Endometrial microvascular endothelial cells (primary cell): ENCODE measurements at regions not wholly inside any gene's neighbourhood (a gene's known extent, or its start where the extent isn't known, plus 50 kb on each side); places are given as distances from the start of the nearest gene placed in this dataset.
"Not testable (repeated sequence)": the region's sequence is repeated elsewhere in the genome, so short reads cannot be mapped to it uniquely, and the experiment has no call there.

ENCODE experiments used
- in situ Hi-C: cut with HindIII; loops from 2 replicates; pipeline ENCODE4 v1.10.0; 2017; ENCODE audit warnings: low sequenced_read_pairs, low pct_unique_long_range_greater_than_20kb; ENCODE audit errors: inconsistent ontology term

DNA sequence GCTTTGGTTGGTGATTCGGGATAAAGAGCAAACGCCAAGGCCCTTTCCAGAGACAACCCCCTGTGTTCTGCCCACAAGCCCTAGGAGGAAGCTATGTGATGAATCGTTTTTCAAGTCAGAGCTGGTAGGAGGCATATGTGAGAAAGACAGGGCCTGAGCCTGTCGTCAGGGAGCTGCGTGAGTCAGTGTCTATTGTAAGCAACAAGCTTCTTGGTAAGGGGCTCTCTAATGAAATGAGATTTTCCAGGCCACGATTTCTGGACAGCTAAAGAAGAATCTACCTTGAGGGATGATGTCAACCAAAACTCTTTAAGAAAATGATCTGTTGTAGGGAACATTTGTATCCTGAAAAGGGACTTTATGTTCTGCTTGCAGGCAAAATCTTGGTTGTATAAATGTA is 318.9 kb upstream of the IL12A start:
- in situ Hi-C loops, result no loop called here

DNA sequence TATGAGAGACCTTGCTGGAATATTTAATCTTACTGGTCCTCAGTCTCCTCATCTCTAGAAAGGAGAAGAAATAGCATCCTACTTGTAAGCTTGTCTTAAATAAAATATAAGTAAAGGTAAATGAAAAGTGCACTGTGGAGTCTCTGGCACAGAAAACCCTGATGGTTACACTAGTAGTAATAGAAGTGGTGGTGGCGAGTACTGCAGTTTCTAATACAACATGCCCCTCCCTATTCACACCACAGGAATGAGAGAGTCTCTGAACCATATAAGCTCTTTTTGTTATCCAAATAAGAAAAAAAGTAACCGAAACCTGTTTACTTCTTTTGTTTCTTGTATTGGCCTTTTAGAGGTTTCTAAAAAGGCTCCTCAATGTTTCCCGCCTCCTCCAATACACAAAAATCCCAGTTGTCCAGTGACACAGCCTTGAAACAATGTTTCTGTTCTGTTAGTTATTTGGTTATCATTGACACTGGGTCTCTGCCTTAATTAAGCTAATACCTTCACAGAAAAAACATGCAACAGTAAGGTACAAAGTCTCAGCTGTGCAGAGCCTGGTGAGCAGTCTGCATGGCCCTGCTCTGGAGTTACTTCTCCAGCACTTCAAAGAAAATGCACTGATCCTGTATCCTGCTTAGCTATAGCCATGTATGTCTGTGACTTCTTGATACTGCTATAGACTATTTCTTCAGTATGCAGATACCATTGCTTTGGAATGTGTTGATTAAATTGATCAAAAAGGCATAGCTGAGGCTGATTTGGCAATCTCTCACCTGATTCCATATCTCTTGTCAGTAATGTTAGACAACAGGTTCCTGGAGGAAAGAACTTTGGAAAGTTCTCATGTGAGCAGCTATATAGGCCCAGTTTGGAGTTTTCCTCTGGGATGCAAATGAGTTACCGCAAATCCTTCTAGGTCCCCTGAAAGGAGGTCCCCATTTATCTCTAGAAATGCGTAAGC is 315.6 kb upstream of the IL12A start:
- in situ Hi-C loops, result no loop called here

DNA sequence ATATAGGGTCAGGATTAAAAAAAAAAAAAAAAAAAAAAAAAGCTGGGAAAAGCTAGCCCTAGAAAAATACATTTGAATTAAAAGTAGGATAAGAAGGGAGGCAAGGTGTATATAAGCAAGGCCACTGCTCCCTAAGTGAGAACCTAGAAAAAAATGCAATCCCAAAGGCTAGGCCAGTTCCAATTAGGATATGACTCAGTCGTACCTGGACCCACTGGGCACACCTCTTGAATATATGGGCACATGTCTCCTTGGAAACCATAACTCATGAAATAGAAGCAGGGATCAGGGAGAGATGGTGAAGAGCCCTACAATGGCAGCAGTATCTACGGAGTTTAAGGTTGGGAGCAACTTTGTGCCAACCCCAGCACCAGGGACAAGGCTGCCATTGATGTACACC is 314.1 kb upstream of the IL12A start:
- in situ Hi-C loops, result no loop called here

DNA sequence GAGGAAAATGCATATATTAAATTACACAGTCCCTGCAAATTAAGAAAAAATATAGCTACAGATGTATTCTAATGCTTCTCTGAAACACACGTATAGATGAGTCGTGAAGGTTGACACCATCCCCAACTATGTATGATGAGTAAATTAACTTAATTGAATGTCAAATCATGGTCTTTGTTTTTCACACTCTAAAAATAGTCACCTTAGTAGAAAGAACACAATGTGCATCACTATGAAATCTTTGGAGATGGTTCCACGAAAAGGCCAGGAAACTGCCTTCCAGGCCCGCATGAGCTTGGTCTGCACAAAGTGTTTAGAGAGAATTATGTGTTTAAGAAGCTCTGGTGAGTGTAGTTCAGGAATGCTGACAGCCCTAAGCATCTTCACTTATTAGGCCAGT is 313.4 kb upstream of the IL12A start:
- in situ Hi-C loops, result no loop called here

DNA sequence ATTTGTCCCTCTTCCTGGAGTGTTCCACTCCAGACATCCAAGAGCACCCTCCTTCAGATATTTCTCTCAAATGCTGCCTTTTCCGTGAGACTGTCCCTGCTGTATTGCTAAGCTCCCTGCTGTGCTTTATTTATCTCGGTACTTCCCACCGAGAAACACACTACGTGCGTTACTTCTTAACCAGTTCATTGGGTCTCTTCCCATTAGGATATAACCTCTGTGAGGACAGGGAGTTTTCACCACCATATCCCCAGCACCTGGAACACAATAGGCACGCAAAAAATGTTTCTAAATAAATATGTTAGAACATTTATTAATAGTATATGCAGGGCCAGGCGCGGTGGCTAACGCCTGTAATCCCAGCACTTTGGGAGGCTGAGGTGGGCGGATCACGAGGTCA is 308.7 kb upstream of the IL12A start:
- in situ Hi-C loops, result no loop called here

DNA sequence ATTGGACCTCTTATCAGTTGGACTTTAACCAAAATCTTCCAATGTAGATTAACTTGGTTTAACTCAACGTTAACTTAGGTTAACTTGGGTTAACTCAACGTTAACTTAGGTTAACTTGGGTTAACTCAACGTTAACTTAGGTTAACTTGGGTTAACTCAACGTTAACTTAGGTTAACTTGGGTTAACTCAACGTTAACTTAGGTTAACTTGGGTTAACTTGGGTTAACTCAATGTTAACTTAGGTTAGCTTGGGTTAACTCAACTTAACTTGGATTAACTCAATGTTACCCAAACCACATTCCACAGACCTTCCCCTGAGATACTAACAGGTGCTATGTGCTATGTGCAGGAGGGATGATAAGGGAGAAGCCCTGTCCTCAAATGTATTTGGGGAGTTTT is 306.9 kb upstream of the IL12A start:
- in situ Hi-C loops, result not testable (repeated sequence)

DNA sequence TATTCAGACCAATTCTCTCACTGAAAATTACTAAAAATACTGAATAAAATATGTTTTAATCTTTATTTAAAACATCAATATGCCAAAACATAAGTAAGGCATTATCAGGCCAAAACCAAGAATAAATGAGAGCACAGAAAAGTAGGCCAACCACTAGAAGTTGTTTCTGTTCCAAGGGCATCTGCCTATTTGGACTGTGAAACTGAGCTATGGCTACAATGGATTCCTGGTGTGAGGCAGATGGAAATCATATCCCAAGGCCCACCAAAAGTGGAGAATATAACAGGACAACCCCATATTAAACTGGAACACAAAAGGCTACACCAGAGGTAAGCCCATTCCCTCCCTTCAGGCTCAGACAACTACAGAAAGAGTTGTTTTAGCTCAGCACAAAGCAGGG is 302.8 kb upstream of the IL12A start:
- in situ Hi-C loops, result no loop called here

DNA sequence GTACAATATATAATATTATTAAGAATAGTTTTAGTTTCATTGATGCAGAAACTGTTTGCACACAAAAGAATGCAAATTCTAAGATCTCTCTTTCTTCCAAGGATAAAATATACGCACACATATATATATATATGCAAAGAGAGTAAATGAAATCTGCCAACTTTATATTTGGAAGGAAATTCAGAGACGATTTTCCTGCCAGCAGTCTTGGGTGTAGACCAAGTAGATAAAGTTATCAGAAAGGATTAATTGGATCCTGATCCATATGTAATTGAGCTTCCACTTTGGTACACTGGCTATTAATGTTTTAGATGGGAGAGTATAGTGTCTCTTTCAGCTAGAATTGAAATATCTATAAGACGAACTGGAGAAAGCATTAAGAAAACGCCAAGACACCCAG is 295.4 kb upstream of the IL12A start:
- in situ Hi-C loops, result no loop called here

DNA sequence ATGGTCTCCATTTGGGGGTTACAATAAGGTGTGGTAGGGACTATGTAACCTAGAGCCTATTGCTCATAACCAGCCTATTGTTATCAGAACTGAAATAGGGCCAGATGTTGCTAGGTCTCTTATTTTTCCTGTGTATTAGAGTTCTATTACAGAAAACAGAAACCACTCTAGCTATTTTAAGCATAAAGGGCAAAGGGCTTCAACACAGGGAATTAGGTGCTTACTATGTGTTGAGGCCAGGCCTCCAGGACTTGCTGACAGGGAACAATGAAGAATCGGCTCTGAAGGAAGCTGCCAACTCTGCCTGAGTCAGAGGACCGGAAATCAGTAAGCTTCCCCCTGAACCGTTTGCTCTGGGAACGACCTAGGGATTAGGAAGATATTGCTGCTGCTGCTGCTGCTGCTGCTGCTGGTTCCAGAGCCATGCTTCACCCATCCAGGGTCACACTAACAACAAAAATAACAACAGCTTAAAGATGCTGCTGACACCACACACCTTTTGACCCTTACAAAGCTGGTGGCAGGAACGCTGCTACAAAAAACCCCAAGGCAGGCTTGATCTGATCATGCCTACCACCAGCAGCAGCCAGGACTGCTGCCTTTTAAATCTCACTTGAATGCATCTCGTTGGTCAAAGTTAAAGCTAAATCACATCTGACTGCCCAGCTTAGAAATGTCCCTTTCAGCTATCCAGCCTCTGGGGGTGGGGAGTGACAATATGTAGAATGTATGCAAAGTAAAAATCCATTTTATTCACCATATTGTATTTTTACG is 276.9 kb upstream of the IL12A start:
- in situ Hi-C loops, result loop anchor here (10.0 kb wide), 1 partner anchor 63 kb away; no protein-coding TSS in a partner anchor

DNA sequence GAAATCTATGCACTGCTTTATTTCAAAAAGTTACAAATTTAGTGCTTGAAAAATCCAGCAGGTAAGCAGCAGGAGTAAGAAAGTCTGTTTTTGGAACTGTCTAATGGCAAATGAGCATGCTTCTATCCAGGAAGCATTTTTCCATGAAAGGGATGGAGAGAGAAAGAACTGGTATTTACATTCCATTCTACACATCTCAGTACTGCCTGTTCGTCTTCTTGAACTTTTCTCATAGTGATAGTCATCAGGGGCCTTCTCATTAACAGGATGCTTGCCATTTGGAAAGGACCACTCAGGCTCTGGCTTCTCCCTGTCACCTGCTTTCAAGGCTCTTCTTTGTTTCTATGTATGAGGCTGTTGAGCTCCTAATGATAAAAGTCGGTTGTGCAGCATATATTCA is 267.3 kb upstream of the IL12A start:
- in situ Hi-C loops, result no loop called here

DNA sequence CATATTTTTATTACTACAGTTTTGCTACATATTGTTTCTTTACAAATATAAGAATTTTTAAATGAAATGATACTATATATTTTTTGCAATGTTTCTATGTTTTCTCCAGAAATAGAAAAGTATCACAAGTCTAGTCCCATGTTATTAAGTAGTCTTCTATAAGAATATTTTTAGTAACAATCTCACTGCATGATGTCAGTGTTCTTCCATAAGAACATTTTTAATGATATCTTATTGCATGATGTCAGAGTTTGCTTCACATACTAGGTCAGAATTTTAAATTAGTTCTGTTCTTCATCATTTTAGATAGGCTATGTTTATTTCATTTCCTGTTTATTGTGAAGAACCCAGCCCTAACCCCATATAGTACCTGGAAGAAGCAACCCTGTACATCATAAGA is 265.3 kb upstream of the IL12A start:
- in situ Hi-C loops, result no loop called here

DNA sequence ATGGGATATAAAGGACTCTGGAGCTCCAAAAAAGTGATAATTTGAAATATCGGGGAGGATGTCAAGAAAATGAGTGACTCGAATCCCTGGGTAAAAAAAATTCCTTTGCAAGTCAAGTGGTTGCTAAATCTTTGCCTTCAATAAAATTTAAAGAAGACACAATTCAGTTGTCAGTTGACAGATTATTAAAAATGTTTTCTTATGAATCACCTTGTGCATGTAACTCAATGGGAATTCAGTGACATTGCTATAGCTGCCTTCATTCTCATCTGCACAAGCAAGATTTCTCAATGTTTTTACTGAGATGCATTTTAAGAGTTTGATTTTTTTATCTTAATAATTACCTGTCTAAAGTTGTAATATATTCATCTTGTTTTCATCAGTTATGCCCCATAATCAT is 264.0 kb upstream of the IL12A start:
- in situ Hi-C loops, result no loop called here

DNA sequence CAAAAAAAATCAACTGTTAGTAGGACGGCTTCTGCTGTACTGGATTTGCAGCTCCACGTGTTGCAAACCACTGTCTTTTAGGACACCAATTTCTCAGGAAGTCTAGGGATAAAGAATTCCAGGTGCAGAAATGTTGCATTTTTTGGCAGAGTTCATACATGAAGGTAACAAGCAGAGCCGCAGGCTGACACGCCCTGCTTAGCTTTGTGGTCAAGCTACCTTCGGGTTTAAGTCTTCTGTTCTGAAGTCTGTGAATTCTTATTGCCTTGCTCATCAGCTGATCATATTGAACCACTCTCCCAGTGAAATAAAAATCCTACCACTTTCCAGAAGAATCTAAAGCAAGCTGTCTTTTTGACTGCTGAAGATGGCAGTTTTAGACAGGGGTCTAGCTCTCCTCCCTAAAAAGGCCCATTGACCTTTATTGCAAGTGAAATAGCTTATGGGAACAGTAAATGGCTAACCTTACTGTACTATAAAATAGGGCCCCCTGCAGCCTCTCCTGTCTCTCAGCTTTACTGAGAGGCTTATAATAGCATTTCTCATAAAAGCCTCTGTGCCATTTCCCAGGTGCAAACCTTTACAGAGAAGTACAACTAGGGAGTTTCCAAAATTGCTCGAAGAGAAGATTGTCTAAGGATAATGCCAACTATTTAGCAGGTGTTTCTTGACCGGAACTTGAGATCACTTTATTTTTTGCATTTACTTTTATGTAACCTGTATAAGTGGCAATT is 262.2 kb upstream of the IL12A start:
- in situ Hi-C loops, result no loop called here

DNA sequence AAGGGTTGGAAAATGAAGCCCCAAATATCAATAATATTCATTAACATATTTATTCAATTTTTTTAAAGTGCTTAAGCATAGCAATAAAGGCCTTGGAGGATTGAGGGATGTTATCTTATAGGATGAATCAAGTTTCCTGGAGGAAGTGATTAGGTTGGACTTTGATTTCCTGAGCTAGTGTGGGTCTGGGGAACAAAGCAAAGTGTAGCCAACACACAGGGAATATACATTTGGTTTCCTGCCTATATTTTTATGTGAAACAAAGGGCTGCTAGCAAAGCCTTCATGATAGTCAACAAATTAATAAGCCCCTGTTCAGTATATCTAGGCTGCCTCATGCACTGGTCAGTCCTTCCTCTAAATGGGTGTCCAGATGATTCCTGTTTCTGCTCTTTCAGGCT is 261.1 kb upstream of the IL12A start:
- in situ Hi-C loops, result no loop called here

DNA sequence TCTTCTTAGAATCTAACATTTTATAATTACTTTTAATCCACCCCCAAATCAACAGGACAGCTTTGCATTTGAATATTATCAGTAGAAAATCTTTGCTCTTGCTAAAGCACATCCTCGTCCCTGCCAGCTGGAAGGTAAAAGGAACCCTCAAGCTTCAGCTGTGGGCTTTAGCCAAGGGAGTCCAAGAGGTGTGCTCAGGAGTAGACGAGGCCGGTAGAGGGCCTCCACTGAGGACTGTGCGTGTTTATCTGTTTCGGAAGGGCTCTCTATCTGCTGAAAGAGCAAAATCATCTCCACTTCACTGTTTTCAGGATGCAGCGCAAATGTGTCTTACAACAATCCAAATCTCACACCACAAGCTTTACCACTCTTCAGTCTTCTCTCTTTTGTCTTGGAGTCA is 257.4 kb upstream of the IL12A start:
- in situ Hi-C loops, result loop anchor here (5.0 kb wide), 1 partner anchor 46 kb away; no protein-coding TSS in a partner anchor

DNA sequence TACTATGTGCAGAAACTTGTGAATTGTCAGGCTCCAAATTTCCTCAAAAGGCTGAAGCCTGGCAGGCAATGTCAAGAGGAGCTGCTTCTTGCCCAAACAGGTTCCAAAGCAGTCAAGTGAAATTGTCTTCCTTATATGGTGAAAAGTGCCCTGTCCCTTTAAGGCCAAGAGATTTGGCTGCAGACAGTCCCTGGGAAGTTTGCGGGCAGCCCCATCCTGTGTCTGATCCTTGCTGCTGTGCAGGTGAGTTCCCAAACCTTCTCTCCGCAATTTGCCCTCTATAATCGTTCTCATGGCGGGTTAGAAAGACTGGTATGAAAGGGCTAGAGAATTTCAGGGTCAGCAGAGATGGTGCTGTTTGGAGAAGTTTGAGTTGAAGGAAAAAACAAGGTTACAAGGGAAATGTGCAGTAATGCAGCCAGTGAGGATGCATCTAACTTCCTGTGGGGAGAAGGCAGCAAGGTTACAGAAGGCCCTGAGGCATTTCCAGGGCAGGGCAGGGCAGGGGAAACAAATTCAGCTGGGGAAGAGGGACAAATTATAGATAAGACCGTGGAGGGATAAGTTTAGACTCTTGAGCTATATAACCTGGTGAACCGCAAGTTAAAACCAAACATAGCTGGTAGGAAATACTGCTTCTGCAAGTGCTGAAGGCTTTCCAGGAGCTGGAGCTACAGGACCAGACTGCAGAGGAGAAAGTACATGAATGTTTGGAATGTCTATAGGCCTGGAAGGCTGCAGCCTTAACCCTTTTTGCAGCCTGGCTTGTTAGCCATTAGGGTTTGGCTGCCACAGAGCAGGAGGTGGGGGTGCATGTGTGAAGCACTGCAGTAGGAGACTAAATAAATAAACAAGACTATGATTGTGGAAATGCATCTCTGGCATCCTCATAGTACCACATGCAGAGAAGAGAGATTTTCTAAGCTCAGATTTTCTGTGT is 256.2 kb upstream of the IL12A start:
- in situ Hi-C loops, result loop anchor here (5.0 kb wide), 1 partner anchor 45 kb away; no protein-coding TSS in a partner anchor

DNA sequence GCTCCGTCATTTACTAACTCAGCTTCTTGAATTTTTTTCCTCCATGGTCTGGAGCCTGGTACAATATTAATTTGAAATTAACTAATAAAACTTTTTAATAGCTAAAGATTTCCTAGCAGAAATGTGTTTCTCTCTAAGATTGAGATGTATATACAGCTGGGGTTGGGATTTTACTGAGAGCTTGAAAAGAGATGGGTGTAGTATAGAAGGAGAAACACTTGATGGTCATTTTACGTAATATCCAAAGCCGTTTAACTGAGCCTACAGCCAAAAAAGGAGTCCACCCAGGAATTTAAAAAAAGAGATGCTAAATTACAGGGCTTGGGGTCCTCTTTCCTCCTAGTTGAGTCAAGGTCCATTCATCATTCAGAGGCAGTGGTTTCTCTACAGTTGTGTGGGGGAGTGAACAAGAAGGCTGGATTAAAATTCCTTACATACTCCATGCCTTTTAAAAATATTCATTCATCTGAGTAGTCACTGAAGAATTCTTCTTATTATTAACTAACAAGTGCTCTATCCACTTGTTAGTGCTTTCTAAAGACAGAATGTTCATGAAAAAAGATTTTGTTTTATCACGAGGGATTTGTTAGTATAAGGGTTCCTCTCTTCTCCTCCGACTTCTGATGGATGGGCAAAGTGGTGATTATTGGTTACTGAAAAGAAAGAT is 255.3 kb upstream of the IL12A start:
- in situ Hi-C loops, result loop anchor here (5.0 kb wide), 1 partner anchor 44 kb away; no protein-coding TSS in a partner anchor

DNA sequence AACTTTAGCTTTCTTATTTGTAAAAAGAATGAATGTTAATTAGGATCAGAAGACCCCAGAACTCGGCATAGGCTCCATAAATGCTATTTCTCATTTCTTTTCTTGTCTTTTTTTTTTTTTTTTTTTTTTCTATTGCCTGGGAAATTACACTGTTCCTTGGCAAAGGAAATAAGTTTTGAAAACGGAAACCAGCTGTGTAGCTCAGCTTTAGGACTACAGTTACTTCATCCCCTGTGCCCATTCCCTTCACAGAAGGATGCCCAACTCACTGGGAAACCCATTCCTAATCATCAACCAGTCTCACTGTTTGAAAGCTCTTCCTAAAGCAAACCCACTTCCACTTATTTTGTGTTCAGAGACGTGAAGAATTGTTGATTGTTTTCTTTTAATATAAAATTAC is 254.0 kb upstream of the IL12A start:
- in situ Hi-C loops, result loop anchor here (5.0 kb wide), 1 partner anchor 43 kb away; no protein-coding TSS in a partner anchor
